Endothelial cell of umbilical vein (primary cell): ENCODE measurements at regions not wholly inside any gene's neighbourhood (a gene's known extent, or its start where the extent isn't known, plus 50 kb on each side); places are given as distances from the start of the nearest gene placed in this dataset.

Experiments used
- BruUV-seq: library from RNA; stranded (reverse); fragments of 400-500 nt; replicated peaks from 2 replicates; lab custom pipeline; 2021; lab: Mats Ljungman, UMichigan
- CTCF ChIA-PET: fragments of 300-600, 350-600 bp; sonication (Branson Sonifier 250); formaldehyde crosslinking; loops from one replicate; lab custom pipeline; 2021; ENCODE audit warnings: antibody characterized with exemption, inconsistent platforms; lab: Charles Lee
- POLR2A ChIA-PET: fragments of 300-600, 350-600 bp; sonication (Branson Sonifier 250); formaldehyde crosslinking; loops from one replicate; lab custom pipeline; 2021; ENCODE audit warnings: antibody characterized with exemption, inconsistent platforms; lab: Charles Lee
- DNase-seq: peaks from one replicate; pipeline ENCODE4 v3.0.0-alpha.2; 2011; ENCODE audit warnings: low read depth, low spot score
- FAIRE-seq: peaks from 2 replicates; lab custom pipeline; 2011; peaks lifted over from hg19 to GRCh38; lab: Jason Lieb, UNC
- H2AFZ ChIP-seq: 2 replicates; pipeline ENCODE4 v1.6.0; 2012; ENCODE audit warnings: low read depth, low read length, control low read depth, inconsistent platforms
- H3K27ac ChIP-seq: 2 replicates; pipeline ENCODE4 v1.5.1; 2011; ENCODE audit warnings: low read depth, mild to moderate bottlenecking, control low read depth, low read length, moderate library complexity; ENCODE audit not compliant: insufficient read depth
- H3K27me3 ChIP-seq, 2 experiments: 2 replicates each; pipeline versions ENCODE4 v1.6.0 to v1.6.1; 2011; ENCODE audit warnings: low read length in 2 of 2, mixed read lengths in 1 of 2; ENCODE audit not compliant: control insufficient read depth in 2 of 2, insufficient read depth in 2 of 2
- H3K36me3 ChIP-seq, 2 experiments: 2 replicates in 1 of 2; 3 replicates in 1 of 2; pipeline ENCODE4 v1.5.1; 2011; ENCODE audit warnings: low read length in 2 of 2, mild to moderate bottlenecking in 1 of 2, moderate library complexity in 1 of 2; ENCODE audit not compliant: control insufficient read depth in 2 of 2, insufficient read depth in 2 of 2; ENCODE audit errors: extremely low read depth in 1 of 2
- H3K4me1 ChIP-seq: 3 replicates; pipeline ENCODE4 v1.5.1; 2011; ENCODE audit warnings: mild to moderate bottlenecking, low read length; ENCODE audit not compliant: control insufficient read depth, insufficient read depth; ENCODE audit errors: extremely low read depth
- H3K4me2 ChIP-seq: 2 replicates; pipeline ENCODE4 v1.6.1; 2011; ENCODE audit warnings: low read length, control low read depth, mixed read lengths; ENCODE audit not compliant: insufficient read depth
- H3K4me3 ChIP-seq, 3 experiments: fragments of 200-600 bp in 1 of 3; sonication (generic), shearing (Covaris generic) in 1 of 3; replicated peaks in 1 of 3; 2 replicates each; pipeline ENCODE4 v1.5.1; 2011 to 2016; ENCODE audit warnings: control low read depth in 3 of 3, low read length in 3 of 3, mild to moderate bottlenecking in 2 of 3, inconsistent platforms in 1 of 3, low read depth in 1 of 3, moderate library complexity in 1 of 3; ENCODE audit not compliant: insufficient read depth in 1 of 3
- H3K79me2 ChIP-seq: 2 replicates; pipeline ENCODE4 v1.6.0; 2012; ENCODE audit warnings: low read length, inconsistent platforms; ENCODE audit not compliant: control insufficient read depth, insufficient read depth
- H3K9ac ChIP-seq: replicated peaks from 2 replicates; pipeline ENCODE3; 2011; ENCODE audit warnings: low read length, control low read depth; ENCODE audit not compliant: insufficient read depth; ENCODE audit errors: extremely low read depth
- H3K9me1 ChIP-seq: replicated peaks from 3 replicates; pipeline ENCODE4 v1.6.0; 2011; ENCODE audit warnings: mild to moderate bottlenecking, low read length; ENCODE audit not compliant: control insufficient read depth, insufficient read depth; ENCODE audit errors: extremely low read depth
- H3K9me3 ChIP-seq: replicated peaks from 2 replicates; pipeline ENCODE4 v1.5.1; 2012; ENCODE audit warnings: low read length, inconsistent platforms; ENCODE audit not compliant: control insufficient read depth, insufficient read depth
- H4K20me1 ChIP-seq: replicated peaks from 2 replicates; pipeline ENCODE3; 2011; ENCODE audit warnings: mild to moderate bottlenecking, low read length; ENCODE audit not compliant: control insufficient read depth, insufficient read depth; ENCODE audit errors: extremely low read depth
- CTCF ChIP-seq, 2 donors: IDR thresholded peaks; 1 replicate in 1 of 2; 2 replicates in 1 of 2; pipeline ENCODE4 v1.5.1; 2011; ENCODE audit warnings: low read length in 2 of 2, mild to moderate bottlenecking in 2 of 2, moderate library complexity in 2 of 2, control low read depth in 1 of 2, inconsistent platforms in 1 of 2, low read depth in 1 of 2; ENCODE audit not compliant: insufficient read depth in 1 of 2; ENCODE audit errors: extremely low read depth in 1 of 2
- EZH2 ChIP-seq: IDR thresholded peaks from 2 replicates; pipeline ENCODE4 v1.6.1; 2012; ENCODE audit warnings: borderline replicate concordance, low read depth, mild to moderate bottlenecking, moderate library complexity, low read length, inconsistent platforms; ENCODE audit not compliant: severe bottlenecking
- FOS ChIP-seq: IDR thresholded peaks from 2 replicates; pipeline ENCODE4 v1.6.1; 2011; ENCODE audit warnings: mild to moderate bottlenecking, low read length, moderate library complexity, borderline replicate concordance; ENCODE audit not compliant: insufficient read depth
- GATA2 ChIP-seq: IDR thresholded peaks from 2 replicates; pipeline ENCODE4 v1.7.0; 2011; ENCODE audit warnings: low read depth, mild to moderate bottlenecking, moderate library complexity, mixed read lengths, low read length; ENCODE audit not compliant: insufficient read length, insufficient read depth
- JUN ChIP-seq: IDR thresholded peaks from 2 replicates; pipeline ENCODE4 v1.6.1; 2011; ENCODE audit warnings: borderline replicate concordance, low read depth; ENCODE audit not compliant: insufficient read length, insufficient read depth
- MAX ChIP-seq: IDR thresholded peaks from 2 replicates; pipeline ENCODE4 v1.6.1; 2011; ENCODE audit not compliant: insufficient read depth, insufficient read length
- MYC ChIP-seq: IDR thresholded peaks from one replicate; pipeline ENCODE4 v1.6.1; 2011; ENCODE audit warnings: mild to moderate bottlenecking, low read depth, low read length
- POLR2A ChIP-seq: IDR thresholded peaks from 2 replicates; pipeline ENCODE4 v1.6.1; 2012; ENCODE audit warnings: low read depth, mild to moderate bottlenecking, control low read depth, low read length
- POLR2AphosphoS5 ChIP-seq: IDR thresholded peaks from 2 replicates; pipeline ENCODE4 v1.6.1; 2012; ENCODE audit warnings: low read depth, mild to moderate bottlenecking, control low read depth, low read length, moderate library complexity; ENCODE audit not compliant: insufficient read depth
- dilution Hi-C: fragments of 300-500 bp; cut with MboI; formaldehyde crosslinking; loops from one replicate; pipeline ENCODE4 v1.15.0; 2019; ENCODE audit warnings: low sequenced_read_pairs; ENCODE audit not compliant: extremely low pct_ligation_motif_present
- intact Hi-C: fragments of 100-400 bp; cut with micrococcal nuclease; formaldehyde crosslinking; loops from one replicate; pipeline ENCODE4 v1.10.0; 2022

- H3K27me3 ChIP-seq, result peaks cover 7 to 21% of the 10 kb centered on the region in 2 experiments
- no peak for TF ChIP-seq EZH2
- TF ChIP-seq JUN, result no peak
- no peak for TF ChIP-seq FOS
- no peak for TF ChIP-seq MYC
- no peak for TF ChIP-seq MAX
- no peak for TF ChIP-seq GATA2
- TF ChIP-seq CTCF (IDR thresholded peaks at IDR 0.05; ENCODE audit: extremely low read depth in 1 of 2, insufficient read depth in 1 of 2, low read depth in 1 of 2, low read length in 2 of 2), result no peak
- no peak for TF ChIP-seq POLR2AphosphoS5
- no peak for TF ChIP-seq POLR2A
- dilution Hi-C loops (no loop called here), intact Hi-C loops (no loop called here)
- DNase-seq (no peak), FAIRE-seq (no peak)
- H3K4me2 ChIP-seq, result no peak overlapping the region
- no peaks in the 10 kb centered on the region for H3K79me2 ChIP-seq
- no peak overlapping the region for H3K27ac ChIP-seq
- H3K9ac ChIP-seq, result no peak overlapping the region
- no peaks in the 10 kb centered on the region for H3K9me1 ChIP-seq
- CTCF ChIA-PET, result no interaction called here
- no peaks in the 10 kb centered on the region for H3K4me1 ChIP-seq
- no TSS peak for BruUV-seq
- H2AFZ ChIP-seq, result no peak overlapping the region
- H3K9me3 ChIP-seq, result no peaks in the 10 kb centered on the region
- no peaks in the 10 kb centered on the region for H4K20me1 ChIP-seq
- no peak overlapping the region for H3K4me3 ChIP-seq
- POLR2A ChIA-PET, result no interaction called here
- H3K36me3 ChIP-seq, result no peaks in the 10 kb centered on the region
These were observed 404.6 kb upstream of the NRP1 start for GRCh38 chr10:33739031-33739430.
